HCT116 (cell line): ENCODE measurements at regions not wholly inside any gene's neighbourhood (a gene's known extent, or its start where the extent isn't known, plus 50 kb on each side); places are given as distances from the start of the nearest gene placed in this dataset.

Experiments used
- ATAC-seq: fragments of 200-7000 bp; cut with Tn5 transposase; 2 replicates; pipeline ENCODE4 v1.9.1; 2020; ENCODE audit warnings: mild to moderate bottlenecking, moderate library complexity
- BruUV-seq: library from RNA; stranded (reverse); fragments of 400-500 nt; replicated peaks from 2 replicates; lab custom pipeline; 2021; lab: Mats Ljungman, UMichigan
- CTCF ChIA-PET: fragments of 300-600 bp; sonication (Branson Sonifier 250); formaldehyde crosslinking; loops from one replicate; lab custom pipeline; 2021; ENCODE audit warnings: antibody characterized with exemption; lab: Charles Lee
- POLR2A ChIA-PET: fragments of 300-600, 350-600 bp; sonication (Branson Sonifier 250); formaldehyde crosslinking; loops from one replicate; lab custom pipeline; 2021; ENCODE audit warnings: antibody characterized with exemption; lab: Charles Lee
- RAD21 ChIA-PET, 2 experiments: fragments of 300-600 bp; sonication (Branson Sonifier 250); formaldehyde crosslinking; loops; one replicate each; lab custom pipeline; 2023; ENCODE audit warnings: low total read pairs in 2 of 2; ENCODE audit not compliant: uncharacterized antibody in 2 of 2, unreplicated experiment in 2 of 2, low non-redundant PET in 1 of 2; lab: Charles Lee
- DNase-seq: peaks from one replicate; pipeline ENCODE4 v3.0.0-alpha.2; 2010; ENCODE audit warnings: low read depth, low spot score
- H2AFZ ChIP-seq: fragments of 200-600 bp; shearing (Covaris generic), sonication (generic); 2 replicates; pipeline ENCODE4 v1.6.1; 2017; ENCODE audit warnings: low read depth, mixed run types, mixed read lengths, antibody characterized with exemption, low read length; ENCODE audit not compliant: poor library complexity, severe bottlenecking
- H3K27ac ChIP-seq: 2 replicates; pipeline ENCODE4 v1.5.1; 2012; ENCODE audit warnings: low read depth, low read length
- H3K27me3 ChIP-seq: fragments of 200-600 bp; sonication (generic); 2 replicates; pipeline ENCODE4 v1.6.1; 2016; ENCODE audit warnings: mixed run types, low read length, mixed read lengths; ENCODE audit not compliant: insufficient read depth
- H3K36me3 ChIP-seq, 2 experiments: fragments of 200-500 bp in 1 of 2; fragments of 200-600 bp in 1 of 2; sonication (Bioruptor generic) in 1 of 2; sonication (generic) in 1 of 2; 2 replicates each; pipeline versions ENCODE4 v1.5.1 to v1.6.1; 2014 to 2016; ENCODE audit warnings: low read length in 2 of 2, inconsistent platforms in 1 of 2, mixed read lengths in 1 of 2, mixed run types in 1 of 2; ENCODE audit not compliant: insufficient read depth in 2 of 2, control insufficient read depth in 1 of 2
- H3K4me1 ChIP-seq, 2 experiments: fragments of 200-600 bp in 1 of 2; sonication (generic) in 1 of 2; 2 replicates each; pipeline versions ENCODE4 v1.5.1 to v1.6.1; 2012 to 2017; ENCODE audit warnings: low read length in 2 of 2, inconsistent platforms in 1 of 2, mild to moderate bottlenecking in 1 of 2, mixed read lengths in 1 of 2, mixed run types in 1 of 2, moderate library complexity in 1 of 2; ENCODE audit not compliant: insufficient read depth in 2 of 2, control insufficient read depth in 1 of 2
- H3K4me2 ChIP-seq: fragments of 200-600 bp; sonication (generic); 2 replicates; pipeline ENCODE4 v1.6.1; 2017; ENCODE audit warnings: mixed run types, low read length, mixed read lengths
- H3K4me3 ChIP-seq, 2 experiments: fragments of 200-600 bp in 1 of 2; sonication (generic) in 1 of 2; replicated peaks in 1 of 2; 2 replicates each; pipeline ENCODE4 v1.5.1; 2011 to 2016; ENCODE audit warnings: low read length in 2 of 2, control low read depth in 1 of 2, low read depth in 1 of 2, mild to moderate bottlenecking in 1 of 2, mixed read lengths in 1 of 2, mixed run types in 1 of 2
- H3K79me2 ChIP-seq: fragments of 200-600 bp; sonication (generic); 2 replicates; pipeline ENCODE4 v1.6.1; 2017; ENCODE audit warnings: mild to moderate bottlenecking, mixed run types, low read length, moderate library complexity, mixed read lengths; ENCODE audit not compliant: insufficient read depth
- H3K9ac ChIP-seq: fragments of 200-600 bp; sonication (generic); 2 replicates; pipeline ENCODE4 v1.6.1; 2016; ENCODE audit warnings: low read length, mixed read lengths
- H3K9me2 ChIP-seq: fragments of 200-600 bp; sonication (generic), shearing (Covaris generic); 2 replicates; pipeline ENCODE4 v1.6.1; 2017; ENCODE audit warnings: mixed run types, mild to moderate bottlenecking, moderate library complexity; ENCODE audit not compliant: insufficient read depth
- H3K9me3 ChIP-seq, 2 experiments: fragments of 200-500 bp in 1 of 2; fragments of 200-600 bp in 1 of 2; sonication (Bioruptor generic) in 1 of 2; sonication (generic) in 1 of 2; 2 replicates each; pipeline ENCODE4 v1.6.1; 2014 to 2017; ENCODE audit warnings: low read length in 2 of 2, mixed read lengths in 2 of 2, inconsistent platforms in 1 of 2, low read depth in 1 of 2, mild to moderate bottlenecking in 1 of 2, mixed run types in 1 of 2, moderate library complexity in 1 of 2; ENCODE audit not compliant: control insufficient read depth in 1 of 2, insufficient read depth in 1 of 2
- H4K20me1 ChIP-seq: fragments of 200-600 bp; sonication (generic), shearing (Covaris generic); 2 replicates; pipeline ENCODE4 v1.6.1; 2017; ENCODE audit warnings: mixed run types, mild to moderate bottlenecking, moderate library complexity; ENCODE audit not compliant: insufficient read depth
- CEBPB ChIP-seq: IDR thresholded peaks from 2 replicates; pipeline ENCODE4 v1.6.1; 2012; ENCODE audit warnings: low read depth
- CTCF ChIP-seq, 3 experiments: fragments of 200-600 bp in 1 of 3; sonication (generic) in 1 of 3; IDR thresholded peaks in 2 of 3; conservative IDR thresholded peaks in 1 of 3; 2 replicates each; pipeline ENCODE4 v1.5.1; 2012 to 2017; ENCODE audit warnings: low read depth in 2 of 3, low read length in 2 of 3, antibody characterized with exemption in 1 of 3, borderline replicate concordance in 1 of 3, control low read depth in 1 of 3, mild to moderate bottlenecking in 1 of 3, mixed read lengths in 1 of 3, mixed run types in 1 of 3, moderate library complexity in 1 of 3; ENCODE audit not compliant: insufficient read depth in 1 of 3
- EZH2 ChIP-seq: fragments of 200-600 bp; sonication (generic); IDR thresholded peaks from 2 replicates; pipeline ENCODE4 v1.6.1; 2017; ENCODE audit warnings: antibody characterized with exemption, mixed run types
- EZH2phosphoT487 ChIP-seq: fragments of 200-600 bp; IDR thresholded peaks from 2 replicates; pipeline ENCODE4 v1.6.1; 2018; ENCODE audit warnings: antibody characterized with exemption, borderline replicate concordance
- JUND ChIP-seq: IDR thresholded peaks from 2 replicates; pipeline ENCODE4 v1.6.1; 2012
- MAX ChIP-seq: IDR thresholded peaks from 2 replicates; pipeline ENCODE4 v1.6.1; 2012
- POLR2AphosphoS5 ChIP-seq: IDR thresholded peaks from 2 replicates; pipeline ENCODE4 v1.6.1; 2011; ENCODE audit warnings: mild to moderate bottlenecking, low read depth, low read length, moderate library complexity
- SIN3A ChIP-seq: IDR thresholded peaks from 2 replicates; pipeline ENCODE4 v1.6.1; 2012; ENCODE audit warnings: low read depth
- SP1 ChIP-seq: IDR thresholded peaks from 2 replicates; pipeline ENCODE4 v1.6.1; 2012; ENCODE audit warnings: low read depth
- TCF7L2 ChIP-seq: IDR thresholded peaks from 2 replicates; pipeline ENCODE4 v1.7.0; 2011; ENCODE audit warnings: borderline replicate concordance, inconsistent platforms; ENCODE audit not compliant: insufficient read depth, insufficient read length; ENCODE audit errors: extremely low read depth
- ZBTB33 ChIP-seq: IDR thresholded peaks from 2 replicates; pipeline ENCODE4 v1.6.1; 2011; ENCODE audit warnings: mild to moderate bottlenecking, low read length, moderate library complexity; ENCODE audit not compliant: insufficient replicate concordance; ENCODE audit errors: extremely low read depth
- intact Hi-C: fragments of 100-400 bp; cut with micrococcal nuclease; formaldehyde crosslinking; loops from 2 replicates; pipeline ENCODE4 v1.10.0; 2022

GRCh38 chr18:41038071-41038470 is 917.0 kb upstream of the PIK3C3 start:
- Histone ChIP-seq H3K79me2 (no peaks in the 10 kb centered on the region), H3K9ac (no peak overlapping the region), H3K27me3 (no peaks in the 10 kb centered on the region), H4K20me1 (no peaks in the 10 kb centered on the region), H3K9me2 (no peaks in the 10 kb centered on the region), H3K36me3 (no peaks in the 10 kb centered on the region), H3K9me3 (peaks cover 18 to 21% of the 10 kb centered on the region in 2 experiments; a peak in 3 of 4 replicates), H3K4me2 (no peak overlapping the region), H2AFZ (no peak overlapping the region), H3K4me3 (no peak overlapping the region), H3K4me1 (no peaks in the 10 kb centered on the region), H3K27ac (no peak overlapping the region)
- no peak for ATAC-seq
- no TSS peak for BruUV-seq
- ChIA-PET POLR2A (no interaction called here), CTCF (no interaction called here), RAD21 (no interaction called here)
- intact Hi-C loops, result no loop called here
- DNase-seq, result no peak
- TF ChIP-seq CTCF (IDR thresholded peaks at IDR 0.05 in 2 of 3, conservative IDR thresholded peaks at IDR 0.05 in 1 of 3; ENCODE audit: borderline replicate concordance in 1 of 3, insufficient read depth in 1 of 3, low read depth in 2 of 3, low read length in 2 of 3) (no peak), TCF7L2 (no peak), EZH2phosphoT487 (no peak), ZBTB33 (no peak), EZH2 (no peak), JUND (no peak), CEBPB (no peak), SIN3A (no peak), MAX (no peak), SP1 (no peak), POLR2AphosphoS5 (no peak)
